Peyer's patch (tissue), 4 donors: ENCODE measurements at regions not wholly inside any gene's neighbourhood (a gene's known extent, or its start where the extent isn't known, plus 50 kb on each side); places are given as distances from the start of the nearest gene placed in this dataset.
"Not testable (repeated sequence)": the region's sequence is repeated elsewhere in the genome, so short reads cannot be mapped to it uniquely, and the experiment has no call there.

Experiments
- CTCF ChIP-seq, 6 experiments: fragments of 450-650 bp in 4 of 6; fragments of 200-600 bp in 2 of 6; sonication (generic) in 1 of 6; IDR thresholded peaks; one replicate each; pipeline ENCODE4 v1.5.1; 2017 to 2019; ENCODE audit warnings: antibody characterized with exemption in 6 of 6, mild to moderate bottlenecking in 3 of 6, moderate library complexity in 1 of 6
- POLR2A ChIP-seq, 2 donors: fragments of 450-650 bp; IDR thresholded peaks; one replicate each; pipeline ENCODE4 v1.5.1; 2017; ENCODE audit warnings: antibody characterized with exemption in 2 of 2, mild to moderate bottlenecking in 2 of 2, moderate library complexity in 2 of 2

GRCh38 chr5:34329201-34329600 lies 286.2 kb upstream of the C1QTNF3 start:
- not testable (repeated sequence) for TF ChIP-seq CTCF, POLR2A (IDR thresholded peaks at IDR 0.05)
